DND-41 (cell line): ENCODE measurements at regions not wholly inside any gene's neighbourhood (a gene's known extent, or its start where the extent isn't known, plus 50 kb on each side); places are given as distances from the start of the nearest gene placed in this dataset.

Experiments
- CTCF ChIP-seq: IDR thresholded peaks from 2 replicates; pipeline ENCODE4 v1.5.1; 2012; ENCODE audit warnings: borderline replicate concordance, low read length, moderate library complexity, mild to moderate bottlenecking; ENCODE audit not compliant: poor library complexity, severe bottlenecking; ENCODE audit errors: extremely low read depth
- EZH2 ChIP-seq: IDR thresholded peaks from 3 replicates; pipeline ENCODE4 v1.6.1; 2012; ENCODE audit warnings: borderline replicate concordance, low read depth, mild to moderate bottlenecking, moderate library complexity, low read length, inconsistent platforms; ENCODE audit not compliant: severe bottlenecking

- TF ChIP-seq CTCF (no peak), EZH2 (no peak)
Measured at GRCh38 chr6:113597231-113597583, 259.9 kb upstream of the MARCKS start.
